Activated CD4-positive, alpha-beta T cell treated with anti-CD3 and anti-CD28 coated beads, Interleukin-2, Interleukin-6, amounts not matched to agents 100 ng/mL and 50 ng/mL, durations not matched to agents 16 hours and 8 hours (primary cell): ENCODE measurements at regions not wholly inside any gene's neighbourhood (a gene's known extent, or its start where the extent isn't known, plus 50 kb on each side); places are given as distances from the start of the nearest gene placed in this dataset.

Source experiments
- DNase-seq: peaks from one replicate; pipeline ENCODE4 v3.0.0-alpha.2; 2020

DNA sequence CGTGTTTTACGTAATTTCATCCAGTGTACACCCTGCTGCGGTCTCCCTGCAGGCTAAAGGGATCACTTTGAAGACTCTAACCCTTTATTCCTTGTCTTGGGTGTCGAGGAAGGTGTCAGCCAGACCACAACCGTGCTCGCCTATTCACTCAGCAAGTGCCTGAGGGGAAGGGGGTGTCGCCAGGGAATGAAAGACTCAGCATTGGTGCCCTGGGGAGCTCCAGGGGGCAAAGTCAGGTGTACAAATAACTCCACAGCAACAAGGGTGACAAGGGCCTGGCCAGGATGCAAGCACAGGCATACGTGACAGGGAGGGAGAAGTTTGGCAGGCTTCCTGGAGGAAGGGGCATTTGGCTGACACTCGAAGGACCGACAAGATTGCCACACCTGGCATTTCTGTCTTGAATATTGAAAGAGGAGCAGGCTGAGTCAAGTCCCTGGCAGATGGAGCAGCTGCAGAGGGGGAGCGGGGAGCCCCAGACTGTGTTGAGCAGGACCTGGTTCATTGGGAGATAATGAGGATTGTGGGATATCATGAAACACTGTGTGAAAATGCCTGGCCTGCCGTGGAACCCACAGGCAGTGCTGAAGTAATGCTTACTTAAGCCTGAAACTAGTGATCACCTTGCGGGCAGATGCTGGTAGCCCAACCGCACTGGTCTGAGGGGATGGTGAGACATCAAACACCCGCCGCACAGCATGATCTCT is 93.9 kb downstream of the RHOB start:
- no peak for DNase-seq

DNA sequence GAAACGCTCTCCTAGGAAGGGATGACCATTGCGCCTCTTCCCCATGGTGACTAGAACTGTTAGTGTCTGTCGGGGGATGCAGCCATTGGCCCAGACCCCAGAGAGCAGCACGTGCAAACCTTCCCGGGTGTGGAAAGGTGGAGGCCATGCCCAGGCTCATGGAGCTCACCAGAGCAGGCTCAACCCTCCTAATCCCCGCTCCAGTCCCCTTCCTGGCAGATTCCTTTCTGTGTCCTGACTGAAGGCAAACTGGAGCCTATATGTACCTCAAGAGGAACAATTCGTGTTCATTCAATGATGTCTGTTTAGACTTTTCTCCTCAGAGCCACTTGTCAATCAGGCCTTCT is 94.4 kb downstream of the RHOB start:
- DNase-seq = no peak

DNA sequence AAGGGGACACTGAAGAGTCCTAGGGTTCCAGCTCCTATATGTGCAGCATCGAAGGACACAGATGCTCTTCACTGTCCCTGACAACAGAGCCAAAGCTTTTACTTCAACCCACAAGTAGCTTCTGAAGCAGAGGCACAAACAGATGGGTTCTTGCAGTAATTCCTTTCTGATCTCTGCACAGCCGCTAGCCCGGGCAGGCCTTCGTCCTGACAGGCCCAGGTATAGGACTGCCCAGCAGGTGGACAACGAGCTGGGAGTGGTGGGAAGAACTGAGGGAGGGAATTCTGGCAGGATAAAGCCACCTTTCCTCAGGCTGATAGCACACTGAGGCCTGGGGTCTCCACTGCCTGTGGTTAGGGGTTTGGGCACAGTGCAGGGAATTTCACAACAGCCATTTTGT is 94.8 kb downstream of the RHOB start:
- DNase-seq = no peak

DNA sequence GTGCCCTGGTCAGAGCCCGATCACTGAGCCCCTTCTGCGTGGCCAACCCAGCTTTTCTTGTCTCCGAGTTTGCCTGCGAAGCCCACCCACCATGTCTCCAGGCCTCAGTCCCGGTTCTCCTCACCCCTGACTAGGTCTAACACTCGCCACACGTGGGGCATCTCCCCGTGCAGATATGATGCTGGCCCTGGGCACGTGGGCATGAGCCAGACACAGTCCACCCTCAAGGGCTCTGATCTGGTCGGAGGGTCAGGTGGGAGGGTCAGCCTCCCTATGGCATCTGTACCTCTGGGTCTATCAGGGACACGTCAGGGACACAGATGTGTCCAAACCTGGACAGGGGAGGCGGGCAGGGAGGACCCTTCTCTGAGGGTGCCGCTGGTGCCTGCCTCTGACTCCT is 95.4 kb downstream of the RHOB start:
- DNase-seq = no peak

DNA sequence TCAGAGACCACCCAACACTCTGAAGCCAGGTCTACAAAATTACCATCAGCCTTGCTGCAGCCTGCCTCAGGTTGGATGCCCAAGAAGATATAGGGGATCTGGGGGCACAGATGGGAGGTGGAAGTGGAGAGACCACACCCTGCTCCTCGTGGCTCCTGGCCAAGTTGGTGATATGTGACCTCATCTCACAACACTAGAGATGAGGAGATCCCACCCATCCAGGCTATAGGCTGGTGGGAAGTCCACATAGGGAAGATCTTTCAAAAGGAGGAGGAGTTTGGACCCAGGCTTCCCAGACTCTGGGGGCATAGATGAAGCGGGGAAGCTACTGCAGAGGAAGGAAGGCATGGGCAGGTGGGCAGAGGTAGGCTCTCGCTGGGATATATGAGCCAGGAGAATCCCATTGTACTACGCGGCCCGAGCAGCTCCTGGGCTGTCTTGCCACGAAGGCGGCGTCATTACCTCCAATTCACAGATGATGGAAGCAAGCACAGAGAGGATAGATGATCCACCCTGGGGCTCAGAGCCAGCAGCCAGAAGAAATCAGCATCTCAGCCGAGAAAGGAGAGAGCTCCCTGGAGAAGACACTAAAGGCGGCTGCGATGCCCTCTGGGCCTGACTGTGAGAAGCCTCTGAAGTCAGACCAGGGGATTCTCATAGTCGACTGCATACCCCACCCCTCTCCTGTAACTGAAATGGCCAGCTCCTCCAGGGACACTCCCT is 96.0 kb downstream of the RHOB start:
- no peak for DNase-seq

DNA sequence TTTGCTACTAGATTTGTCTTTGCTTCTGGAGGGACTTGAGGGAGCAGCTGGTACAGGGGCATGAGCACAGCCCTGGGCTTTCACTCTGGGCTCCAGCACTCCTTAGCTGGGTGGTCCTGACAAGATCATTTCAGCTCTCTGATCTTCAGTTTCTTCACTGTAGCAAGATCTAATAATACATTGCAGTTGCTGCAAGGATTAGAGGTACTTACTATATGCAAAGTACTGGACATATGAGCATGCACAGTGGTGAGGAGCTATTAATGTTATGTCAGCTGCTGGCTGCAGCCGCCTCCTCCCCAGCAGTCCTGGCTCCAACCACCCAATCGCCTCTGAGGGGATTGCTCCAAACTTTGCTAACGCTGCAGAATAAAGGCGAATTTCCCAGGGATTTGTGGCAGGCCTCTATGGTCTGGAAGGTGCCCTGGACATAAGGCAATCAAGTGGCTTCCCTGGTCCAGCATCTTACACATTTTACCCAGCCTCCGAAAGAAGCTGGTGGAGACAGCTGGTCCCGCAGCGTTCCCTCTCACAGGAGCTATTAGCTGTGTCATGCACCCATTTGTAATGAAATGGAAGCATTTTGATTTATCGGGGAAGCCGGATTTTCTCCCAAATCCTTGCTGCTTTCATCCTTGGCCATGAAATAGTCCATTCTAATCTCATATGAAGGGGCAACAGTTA is 96.7 kb downstream of the RHOB start:
- no peak for DNase-seq

DNA sequence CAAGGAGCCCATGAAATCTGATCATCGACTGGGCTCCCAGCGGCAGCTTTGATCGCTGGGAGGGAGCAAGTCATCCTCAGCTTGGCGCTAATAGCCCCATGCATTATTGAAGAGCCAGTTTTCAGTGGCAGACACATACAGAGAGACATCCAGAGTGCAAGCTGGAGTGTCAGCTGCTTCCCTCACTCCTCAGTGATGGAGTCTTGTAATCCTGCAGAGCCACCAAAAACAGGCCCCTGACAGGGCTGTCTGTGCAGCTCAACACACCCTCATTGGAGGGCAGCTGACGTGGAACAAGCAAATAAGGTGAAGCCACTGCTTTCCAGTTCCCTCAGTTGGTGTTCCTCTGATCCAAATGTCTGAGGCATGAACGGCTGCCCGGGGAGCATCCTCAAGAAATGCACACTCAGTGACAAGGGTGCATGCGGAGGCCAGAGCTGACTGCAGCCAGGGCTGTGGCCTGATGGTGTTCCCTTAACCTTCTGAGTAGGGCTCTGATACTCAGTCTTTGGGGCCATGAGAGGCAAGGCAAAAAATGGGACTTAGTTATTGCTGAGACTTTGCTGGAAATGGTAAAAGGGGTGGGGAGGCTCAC is 97.4 kb downstream of the RHOB start:
- DNase-seq = no peak

DNA sequence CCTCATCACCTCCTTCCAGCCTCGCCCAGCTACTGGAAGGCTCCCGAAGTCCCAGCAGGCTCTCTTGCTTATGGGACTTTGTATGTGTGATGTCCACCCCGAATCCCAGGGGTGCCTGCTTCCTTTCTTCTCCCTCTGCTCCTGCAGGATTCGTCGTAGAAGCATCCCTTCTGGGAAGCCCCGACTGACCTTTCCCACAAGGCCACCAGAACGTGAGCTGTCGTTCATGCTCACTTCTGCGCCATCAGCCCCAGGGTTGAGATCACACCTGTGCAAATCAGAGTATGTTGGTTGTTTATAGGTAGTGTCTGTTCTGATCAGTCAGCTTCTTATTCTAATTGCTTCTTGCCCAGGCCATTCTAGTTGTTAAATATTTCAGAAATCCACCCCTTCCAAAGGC is 101.8 kb downstream of the HS1BP3 start:
- no peak for DNase-seq

DNA sequence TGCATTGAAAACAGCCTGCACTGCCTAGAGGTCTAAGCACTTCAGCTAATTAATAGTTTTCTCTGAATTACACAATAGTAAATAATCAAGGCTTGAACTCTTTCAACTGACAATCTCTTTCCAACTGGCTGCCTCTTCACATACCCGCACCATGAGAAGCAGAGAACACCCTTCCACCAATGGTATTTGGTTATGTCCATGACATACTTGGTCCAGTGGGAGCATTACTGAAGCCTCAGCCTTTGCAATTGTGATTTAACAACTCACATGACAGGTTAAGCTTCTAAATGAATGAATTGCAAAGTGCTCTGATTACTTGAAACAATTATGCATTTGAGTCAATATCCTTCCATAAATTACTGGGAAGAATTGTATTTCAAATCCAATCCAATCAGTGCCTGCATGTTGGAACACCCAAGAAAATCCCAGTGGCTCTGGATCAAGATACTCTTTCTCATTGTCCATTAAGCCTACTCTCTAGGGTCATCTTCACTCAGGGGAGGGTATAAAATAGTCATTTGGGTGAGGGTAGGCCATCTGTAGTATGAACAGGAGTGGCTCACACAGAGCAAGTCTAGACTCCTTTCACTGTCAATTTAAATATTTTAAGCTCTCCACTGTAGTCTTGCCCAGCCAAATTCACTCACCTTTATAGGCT is 101.1 kb downstream of the HS1BP3 start:
- no peak for DNase-seq

DNA sequence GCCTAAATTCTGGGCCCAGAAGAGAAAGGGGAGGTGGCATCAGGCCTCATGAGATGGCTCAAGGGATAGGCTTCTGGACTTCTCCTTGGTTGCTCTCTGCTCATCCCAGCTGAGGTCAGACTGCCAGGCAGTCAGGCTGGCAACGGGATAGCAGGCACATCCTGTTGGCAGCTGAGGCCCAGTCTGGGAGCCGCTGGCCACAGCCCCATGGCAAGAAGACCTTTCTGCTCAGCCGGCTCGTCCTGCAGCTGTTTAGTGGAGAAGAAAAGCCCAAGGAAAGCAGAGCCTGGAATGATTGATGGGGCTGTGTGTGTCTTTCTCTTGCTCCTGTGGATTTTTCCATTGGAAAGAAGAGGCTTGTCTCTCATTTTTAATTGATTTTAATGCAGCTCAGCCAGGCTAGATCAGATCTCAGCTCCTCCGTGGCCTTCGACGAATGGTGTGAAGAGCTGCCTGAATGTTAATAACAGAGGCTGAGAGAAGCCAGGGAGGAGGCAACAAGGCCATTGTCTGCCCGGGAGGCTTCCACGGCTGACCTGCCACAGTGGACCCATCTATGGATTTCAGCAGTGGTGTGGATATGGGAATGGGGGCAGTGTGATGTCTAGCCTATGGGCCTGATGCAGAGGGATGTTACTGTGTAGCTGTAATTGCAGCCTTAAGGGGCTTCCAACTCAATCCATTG is 99.5 kb downstream of the HS1BP3 start:
- no peak for DNase-seq

DNA sequence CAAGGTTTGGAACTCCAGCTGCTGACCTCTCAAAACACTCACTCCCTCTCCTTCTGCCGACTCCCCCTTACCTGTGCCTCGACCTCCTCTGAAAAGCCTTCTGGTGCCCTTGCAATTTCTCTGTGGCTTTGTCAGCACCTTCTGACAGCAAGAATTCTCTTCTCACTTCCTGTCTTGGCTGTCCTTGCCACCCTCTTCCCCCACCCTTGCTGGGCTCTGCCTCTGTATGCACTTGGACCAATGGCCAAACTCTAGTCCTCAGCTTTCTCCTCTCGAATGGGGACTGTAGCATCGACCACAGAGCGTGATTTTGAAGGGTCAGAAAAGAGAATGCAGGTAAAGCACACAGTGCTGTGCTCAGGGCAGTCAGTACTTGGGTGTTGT is 99.0 kb downstream of the HS1BP3 start:
- DNase-seq = no peak

DNA sequence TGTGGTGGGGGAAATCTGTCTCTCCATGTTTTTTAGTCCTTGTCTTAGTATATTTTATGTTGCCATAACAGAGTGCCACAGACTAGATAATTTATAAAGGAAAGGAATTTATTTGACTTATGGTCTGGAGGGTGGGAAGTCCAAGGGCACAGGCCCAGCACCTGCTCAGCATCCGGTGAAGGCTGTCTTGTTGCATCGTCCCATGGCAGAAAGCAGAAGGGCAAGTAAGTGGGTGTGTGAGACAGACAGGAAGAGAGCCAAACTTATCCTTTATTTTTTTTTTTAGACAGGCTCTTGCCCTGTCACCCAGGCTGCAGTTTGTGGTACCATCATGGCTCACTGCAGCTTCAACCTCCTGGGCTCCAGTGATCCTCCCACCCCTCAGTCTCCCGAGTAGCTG is 98.1 kb downstream of the HS1BP3 start:
- no peak for DNase-seq

DNA sequence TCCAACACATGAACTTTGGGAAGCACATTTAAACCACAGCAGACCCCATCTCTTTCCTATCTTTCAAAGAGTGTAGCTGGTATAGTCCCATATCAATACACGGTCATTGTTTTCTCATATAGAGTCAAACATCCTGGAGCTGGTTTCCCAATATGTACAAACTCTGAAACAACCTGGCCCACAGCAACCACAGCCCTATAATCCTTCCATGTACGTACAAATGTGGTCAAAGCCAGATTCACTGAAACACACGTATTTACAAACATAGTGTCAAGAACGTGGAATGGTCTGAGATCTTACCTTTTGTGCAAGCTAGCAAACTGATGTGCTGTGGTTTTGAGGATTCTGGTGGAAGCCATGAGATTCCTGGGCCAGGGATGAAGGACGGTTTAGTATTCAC is 97.3 kb downstream of the HS1BP3 start:
- no peak for DNase-seq

DNA sequence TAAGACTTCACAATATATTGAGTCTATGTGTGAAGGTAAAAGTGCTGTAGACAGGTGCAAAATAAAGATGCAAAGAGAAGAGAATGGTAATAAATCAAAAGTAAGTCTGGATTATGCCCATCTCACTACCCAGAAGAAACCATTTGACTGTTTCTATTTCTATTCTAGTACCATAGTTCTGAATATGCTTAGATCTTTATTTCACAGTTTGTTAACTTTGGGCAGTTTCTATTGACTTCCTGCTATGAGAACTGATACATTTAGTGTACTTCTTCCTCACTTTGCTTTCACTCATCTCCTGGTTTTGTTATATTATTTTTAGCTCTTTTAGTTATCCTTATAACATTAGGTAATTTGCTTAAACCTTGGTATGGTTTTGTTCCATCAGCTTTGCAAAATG is 94.9 kb downstream of the HS1BP3 start:
- no peak for DNase-seq

DNA sequence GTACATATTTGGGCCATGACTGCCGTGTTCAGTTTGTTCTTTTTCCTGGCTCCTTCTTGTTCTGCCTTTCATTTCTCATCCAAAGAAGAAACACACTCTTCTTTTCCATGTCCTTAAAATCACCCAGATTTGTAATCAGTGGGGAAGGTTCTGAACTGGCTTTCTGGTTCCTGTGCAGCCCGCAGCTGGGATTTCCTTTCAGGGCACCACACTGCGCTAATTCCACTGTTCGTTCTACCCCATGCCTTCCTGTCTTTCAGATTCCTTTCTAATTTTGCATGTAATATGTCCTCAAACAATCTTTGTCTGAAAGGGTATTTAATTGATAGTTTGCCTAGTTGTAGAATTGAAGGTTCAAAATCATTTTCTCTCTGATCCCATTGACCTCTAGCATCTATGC is 94.1 kb downstream of the HS1BP3 start:
- no peak for DNase-seq

DNA sequence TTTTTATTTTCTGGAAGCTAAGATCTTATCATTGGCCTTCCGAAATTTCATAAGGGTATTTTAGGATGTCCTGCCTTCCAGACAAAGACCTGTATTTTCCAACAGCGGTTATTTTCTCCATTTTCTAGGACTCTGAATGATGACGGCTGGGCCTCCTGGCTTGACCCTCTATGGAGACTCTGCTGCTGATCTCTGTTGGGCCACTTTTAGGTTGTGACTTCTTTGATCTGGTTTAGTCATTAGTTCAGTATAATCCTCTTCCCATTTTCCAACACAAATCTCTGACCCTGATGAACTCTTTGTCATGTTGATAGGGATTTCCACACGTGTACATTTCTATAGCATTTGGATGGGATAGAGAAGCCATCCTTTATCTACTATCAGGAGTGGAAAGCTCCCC is 93.7 kb downstream of the HS1BP3 start:
- no peak for DNase-seq

DNA sequence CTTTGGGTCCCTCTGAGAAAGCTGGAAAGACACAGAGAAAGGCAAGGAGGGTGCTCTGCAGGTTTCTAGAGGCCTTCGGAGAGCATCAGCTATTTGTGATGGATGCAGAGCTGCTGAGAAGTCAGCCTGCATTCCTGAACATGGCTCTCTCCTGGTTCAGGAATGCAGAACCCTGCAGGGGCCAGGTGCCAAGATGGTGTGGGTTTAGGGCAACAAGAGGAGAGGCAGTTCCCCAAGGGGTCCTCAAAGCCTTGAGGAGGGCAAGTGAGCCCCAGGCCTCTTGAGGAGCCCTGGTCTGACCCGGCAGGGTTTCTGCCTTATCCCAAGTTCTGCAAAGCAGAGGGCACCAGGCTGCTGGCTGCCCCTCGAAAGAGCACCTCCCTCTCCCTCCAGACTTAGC is 93.3 kb downstream of the HS1BP3 start:
- no peak for DNase-seq

DNA sequence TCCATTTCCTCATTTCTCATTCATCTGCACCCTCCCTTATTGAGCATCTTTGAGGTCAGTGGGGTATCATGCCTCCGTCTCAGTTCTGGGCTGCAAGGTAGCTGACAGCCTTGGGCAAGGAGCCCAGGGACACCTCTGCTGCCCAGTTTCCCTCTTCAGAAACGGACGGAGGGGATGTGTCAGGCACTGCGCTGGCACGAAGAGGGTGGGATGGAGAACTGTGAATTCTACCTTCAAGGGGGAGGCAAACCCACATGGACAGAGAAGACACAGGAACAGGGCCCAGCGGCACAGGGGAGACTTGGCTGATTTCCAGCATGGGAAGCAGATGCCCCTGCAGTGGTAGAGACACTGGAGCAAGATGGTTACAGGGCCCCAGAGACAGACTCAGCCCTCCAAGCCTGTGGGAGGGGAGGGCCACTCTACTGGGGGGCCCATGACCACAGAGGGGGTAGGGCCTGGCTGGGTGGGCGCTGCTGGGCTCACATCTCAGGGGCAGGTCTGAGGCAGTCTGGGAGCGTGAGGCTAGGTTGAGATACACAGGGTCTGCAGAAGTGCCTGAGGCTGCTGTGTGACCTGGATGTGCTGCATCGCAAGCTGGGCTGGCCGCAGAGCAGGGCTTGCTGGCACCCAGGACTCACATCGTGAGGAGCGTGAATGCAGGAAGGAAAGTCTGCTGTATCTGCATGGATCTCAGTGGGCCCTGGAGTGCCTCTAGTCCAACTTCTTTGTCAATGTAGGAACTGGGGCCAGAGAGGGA is 92.3 kb downstream of the HS1BP3 start:
- no peak for DNase-seq

DNA sequence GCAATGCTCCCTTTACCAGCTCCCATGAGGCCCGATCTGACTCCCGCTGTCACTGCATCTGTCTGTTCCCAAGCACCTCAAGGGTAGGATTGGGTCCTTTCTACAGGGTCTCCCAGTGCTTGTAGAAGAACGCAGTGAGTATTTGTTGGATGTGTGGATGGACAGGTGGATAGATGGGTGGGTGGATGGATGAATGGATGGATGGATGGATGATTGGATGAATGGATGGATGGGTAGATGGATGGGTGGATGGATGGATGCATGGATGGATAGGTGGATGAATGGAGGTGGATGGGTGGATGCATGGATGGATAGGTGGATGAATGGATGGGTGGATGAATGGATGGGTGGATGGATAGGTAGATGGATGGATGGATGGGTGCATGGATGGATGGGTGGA is 91.6 kb downstream of the HS1BP3 start:
- no peak for DNase-seq

DNA sequence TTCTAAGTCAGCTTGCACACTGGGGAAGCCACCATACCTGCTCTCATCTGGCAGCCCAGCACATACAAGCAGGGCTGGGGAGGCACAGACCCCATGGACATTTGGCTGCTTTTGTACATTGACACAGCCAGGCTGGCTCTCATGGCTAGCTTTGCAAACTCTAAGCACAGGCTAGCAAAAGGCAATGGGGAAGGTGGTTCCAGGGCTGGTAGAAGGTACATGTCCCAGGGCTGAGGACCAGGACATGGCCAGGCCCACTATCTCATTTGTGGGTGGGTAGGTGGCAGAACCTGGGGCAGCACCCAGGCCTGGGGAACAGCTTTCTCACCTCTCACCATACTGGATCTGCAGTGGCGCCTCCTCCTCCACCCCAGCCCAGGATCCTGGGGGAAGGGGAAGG is 90.9 kb downstream of the HS1BP3 start:
- DNase-seq = no peak

DNA sequence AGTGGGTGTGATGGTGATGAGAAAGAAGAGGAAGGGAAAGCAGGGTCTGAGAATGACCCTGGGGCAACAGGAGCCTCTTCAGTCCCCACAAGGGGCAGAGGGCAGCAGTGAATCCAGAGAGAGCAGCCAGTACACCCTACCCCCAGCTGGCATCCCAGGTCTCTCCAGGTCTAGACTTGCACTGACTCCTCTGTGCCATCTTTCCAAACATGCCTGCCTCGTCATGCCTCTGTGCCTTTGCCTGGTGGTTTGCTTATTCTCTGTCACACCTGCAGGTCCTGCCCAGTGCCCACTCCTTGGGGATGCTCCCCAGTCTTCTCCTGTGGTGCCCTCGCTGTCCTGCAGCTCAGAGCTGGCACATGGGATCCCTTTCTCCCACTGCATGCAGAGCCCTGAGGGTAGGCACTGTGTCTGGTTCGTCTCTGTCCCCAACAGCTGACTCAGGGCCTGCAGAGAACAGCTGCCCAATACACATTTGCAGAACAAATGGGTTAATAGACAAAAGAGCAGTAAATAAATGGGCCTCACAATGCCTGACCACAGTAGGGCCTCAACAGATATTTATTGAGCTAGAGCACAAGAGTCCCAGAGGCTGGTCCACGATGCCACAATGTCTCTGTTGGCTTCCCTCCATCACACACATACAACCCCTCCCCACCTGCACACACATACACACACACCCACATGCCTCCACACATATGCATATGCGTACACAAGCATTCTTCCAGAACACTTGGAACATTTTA is 89.8 kb downstream of the HS1BP3 start:
- DNase-seq = no peak
